ENCODE measurements at regions not wholly inside any gene's neighbourhood (a gene's known extent, or its start where the extent isn't known, plus 50 kb on each side); places are given as distances from the start of the nearest gene placed in this dataset.
"Not testable (repeated sequence)": the region's sequence is repeated elsewhere in the genome, so short reads cannot be mapped to it uniquely, and the experiment has no call there.

GRCh38 chr7:13108061-13108460 is 420.6 kb downstream of the ARL4A start:
- no peak for DNase-seq
- TF ChIP-seq CTCF (IDR thresholded peaks at IDR 0.05; ENCODE audit: low read depth, low read length), result no peak
- no peak overlapping the region for H3K4me3 ChIP-seq (ENCODE audit: low read depth, low read length)
- H3K27me3 ChIP-seq, result no peaks in the 10 kb centered on the region
- H3K9me3 ChIP-seq, result no peaks in the 10 kb centered on the region
- no peaks in the 10 kb centered on the region for H3K4me1 ChIP-seq
- no peaks in the 10 kb centered on the region for H3K36me3 ChIP-seq

- TF ChIP-seq CTCF (IDR thresholded peaks at IDR 0.05; ENCODE audit: low read depth, low read length), result no peak
These were observed 421.8 kb downstream of the ARL4A start for GRCh38 chr7:13109201-13109600.

GRCh38 chr7:13110107-13110506 is 422.7 kb downstream of the ARL4A start:
- Histone ChIP-seq H3K9me3 (no peaks in the 10 kb centered on the region), H3K36me3 (no peaks in the 10 kb centered on the region), H3K27me3 (no peaks in the 10 kb centered on the region), H3K4me3 (ENCODE audit: low read depth, low read length) (no peak overlapping the region), H3K4me1 (no peaks in the 10 kb centered on the region)
- no peak for DNase-seq
- TF ChIP-seq CTCF (IDR thresholded peaks at IDR 0.05; ENCODE audit: low read depth, low read length), result no peak

More at GRCh38 chr7:13109201-13109600, 421.8 kb downstream of the ARL4A start:
- Histone ChIP-seq H3K36me3 (no peaks in the 10 kb centered on the region), H3K9me3 (no peaks in the 10 kb centered on the region), H3K4me3 (ENCODE audit: low read depth, low read length) (no peak overlapping the region), H3K4me1 (no peaks in the 10 kb centered on the region), H3K27me3 (no peaks in the 10 kb centered on the region)
- no peak for DNase-seq

- Histone ChIP-seq H3K36me3 (no peaks in the 10 kb centered on the region), H3K27me3 (no peaks in the 10 kb centered on the region), H3K4me3 (ENCODE audit: low read depth, low read length) (no peak overlapping the region), H3K9me3 (no peaks in the 10 kb centered on the region), H3K4me1 (no peaks in the 10 kb centered on the region)
- no peak for DNase-seq
- TF ChIP-seq CTCF (IDR thresholded peaks at IDR 0.05; ENCODE audit: low read depth, low read length), result no peak
These were observed 423.8 kb downstream of the ARL4A start for GRCh38 chr7:13111230-13111629.

GRCh38 chr7:13114240-13114639 is 426.8 kb downstream of the ARL4A start:
- not testable (repeated sequence) for H3K36me3 ChIP-seq; H3K4me3 ChIP-seq (ENCODE audit: low read depth, low read length); H3K27me3 ChIP-seq; H3K9me3 ChIP-seq; H3K4me1 ChIP-seq; DNase-seq

- no peak for TF ChIP-seq CTCF (IDR thresholded peaks at IDR 0.05; ENCODE audit: low read depth, low read length)
- Histone ChIP-seq H3K4me1 (no peaks in the 10 kb centered on the region), H3K9me3 (no peaks in the 10 kb centered on the region), H3K27me3 (no peaks in the 10 kb centered on the region; the same call in 1 of the 2 replicates), H3K4me3 (ENCODE audit: low read depth, low read length) (no peak overlapping the region), H3K36me3 (no peaks in the 10 kb centered on the region)
- no peak for DNase-seq
These were observed 427.8 kb downstream of the ARL4A start for GRCh38 chr7:13115157-13115772.
